ENCODE measurements at regions not wholly inside any gene's neighbourhood (a gene's known extent, or its start where the extent isn't known, plus 50 kb on each side); places are given as distances from the start of the nearest gene placed in this dataset.

DNA sequence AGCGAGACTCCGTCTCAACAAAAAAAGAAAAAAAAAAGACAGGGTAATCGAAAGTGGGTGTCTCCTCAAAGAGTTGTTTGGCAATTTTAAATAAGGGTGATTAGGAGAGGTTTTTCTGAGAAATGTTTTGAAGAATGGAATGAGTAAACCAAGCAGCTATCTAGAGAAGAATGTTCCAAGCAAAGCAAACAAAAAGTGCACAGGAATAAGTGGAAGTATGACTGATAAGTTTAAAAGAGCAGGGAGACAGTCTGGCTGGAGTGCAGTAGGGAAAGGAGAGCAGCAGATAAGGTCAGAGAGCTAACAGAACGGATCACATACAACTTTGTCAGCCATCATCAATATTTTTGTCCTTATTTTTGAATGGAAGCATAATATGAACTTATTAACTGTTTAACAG lies 853.5 kb downstream of the TUSC7 start:
- no peak for DNase-seq

DNA sequence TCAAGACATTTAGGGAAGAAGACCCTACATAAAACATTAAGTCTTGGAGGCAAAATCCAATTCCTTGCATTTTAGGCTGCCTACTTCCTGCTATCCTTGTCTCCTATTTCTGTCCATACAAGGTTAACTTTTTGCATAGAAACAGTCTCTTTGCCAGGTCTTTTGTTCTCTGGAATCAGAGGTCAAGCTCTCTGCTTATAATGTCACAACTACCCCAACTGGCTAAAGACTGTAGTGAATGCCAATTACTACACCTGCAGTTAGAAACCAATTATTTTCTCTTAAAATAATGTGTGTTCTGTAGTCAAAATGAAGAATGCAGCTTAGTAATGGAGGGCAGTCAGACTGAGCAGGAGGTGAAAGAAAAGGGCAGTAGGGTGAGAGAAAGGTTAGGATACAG lies 856.2 kb downstream of the TUSC7 start:
- DNase-seq = no peak

DNA sequence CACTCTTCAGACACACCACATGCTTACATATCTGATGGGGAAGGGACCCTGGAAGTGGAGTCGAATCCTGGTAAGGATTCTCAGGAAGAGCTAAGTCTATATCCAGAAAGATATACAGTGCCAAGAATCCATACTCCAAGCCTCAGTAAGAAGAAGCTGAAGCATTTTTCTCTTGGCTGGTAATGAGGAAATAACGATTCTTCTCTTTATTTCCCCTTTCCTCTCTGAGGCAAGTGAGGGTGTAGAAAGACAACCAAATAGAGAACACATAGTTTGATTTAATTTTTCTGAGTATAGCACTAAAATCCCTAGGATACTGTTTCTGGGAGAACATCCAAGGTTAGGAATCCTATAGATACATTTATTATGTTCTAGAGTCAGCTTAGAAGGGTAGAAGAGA lies 857.3 kb downstream of the TUSC7 start:
- no peak for DNase-seq

DNA sequence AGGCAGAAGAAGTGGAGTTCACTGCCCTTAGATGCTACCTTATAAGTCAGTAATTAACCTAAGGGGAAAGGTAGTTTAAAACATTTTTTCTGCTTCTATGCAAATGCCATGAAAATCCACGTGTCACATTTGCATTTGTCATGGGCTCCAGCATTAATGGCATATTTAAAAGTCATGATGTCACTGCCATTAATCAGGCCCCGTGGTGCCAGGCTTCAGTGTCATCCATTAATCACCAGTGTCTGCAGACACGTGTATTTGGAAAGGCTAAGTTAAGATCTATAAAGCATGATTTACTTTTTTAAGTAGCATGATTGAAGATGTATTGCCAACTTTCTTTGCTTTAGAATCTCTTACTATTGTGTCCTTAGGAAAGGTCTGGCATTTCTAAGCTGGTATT lies 857.8 kb downstream of the TUSC7 start:
- no peak for DNase-seq

DNA sequence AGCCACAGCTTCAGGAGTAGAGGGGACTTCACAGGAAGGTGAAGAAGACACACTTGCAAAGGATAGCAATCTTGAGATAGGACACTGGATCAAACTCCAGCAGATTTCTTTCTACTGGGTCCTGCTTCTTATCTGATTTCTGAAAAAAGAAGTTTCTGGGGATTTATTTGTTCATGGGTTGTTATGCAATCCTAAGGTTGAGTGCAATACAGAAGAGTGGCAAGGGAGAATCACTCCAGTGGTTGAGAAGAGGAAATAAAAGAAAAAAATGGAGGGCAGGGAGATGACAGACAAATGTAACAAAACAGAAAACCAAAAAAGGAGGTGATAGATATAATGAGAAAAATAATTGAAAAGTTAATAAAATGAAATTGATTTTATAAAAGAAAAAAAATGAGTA lies 858.3 kb downstream of the TUSC7 start:
- DNase-seq = no peak

DNA sequence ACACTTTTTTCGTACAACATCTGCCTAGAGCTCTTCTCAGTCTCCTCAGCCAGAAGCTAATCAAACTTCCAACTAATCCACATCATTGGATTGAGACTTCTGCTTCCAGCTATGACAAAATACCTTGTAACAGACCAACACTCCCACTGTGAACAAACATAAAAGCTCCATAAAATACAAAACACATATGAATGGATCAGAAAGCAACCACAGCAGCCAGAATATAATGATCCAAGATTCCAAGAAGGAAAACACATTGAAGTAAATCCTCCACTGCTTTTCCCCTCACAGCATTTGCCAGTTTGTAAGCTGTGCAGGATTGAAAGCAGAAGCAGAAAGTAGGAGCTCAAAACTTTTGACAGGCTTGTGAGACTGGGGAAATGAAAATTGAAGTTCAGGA lies 863.2 kb downstream of the TUSC7 start:
- peak; percentile 65 for DNase-seq

DNA sequence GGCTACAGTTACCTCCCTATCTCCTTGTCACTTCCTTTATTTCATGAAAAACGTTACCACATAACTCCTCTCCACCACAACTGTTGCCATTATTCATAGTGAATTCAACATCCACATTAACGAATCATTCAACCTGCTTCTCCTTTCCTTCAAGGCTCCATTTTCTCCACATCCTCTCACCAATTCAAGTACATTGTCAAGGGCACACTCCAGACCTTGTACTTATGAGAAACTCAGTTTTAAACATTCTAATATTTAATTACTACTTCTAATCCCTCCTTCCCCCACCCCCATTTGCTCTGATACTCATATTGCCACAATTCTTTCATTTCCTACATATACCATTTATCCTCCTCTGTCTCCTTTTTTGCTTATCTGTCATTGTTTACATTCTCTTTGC lies 871.2 kb downstream of the TUSC7 start:
- DNase-seq = no peak

DNA sequence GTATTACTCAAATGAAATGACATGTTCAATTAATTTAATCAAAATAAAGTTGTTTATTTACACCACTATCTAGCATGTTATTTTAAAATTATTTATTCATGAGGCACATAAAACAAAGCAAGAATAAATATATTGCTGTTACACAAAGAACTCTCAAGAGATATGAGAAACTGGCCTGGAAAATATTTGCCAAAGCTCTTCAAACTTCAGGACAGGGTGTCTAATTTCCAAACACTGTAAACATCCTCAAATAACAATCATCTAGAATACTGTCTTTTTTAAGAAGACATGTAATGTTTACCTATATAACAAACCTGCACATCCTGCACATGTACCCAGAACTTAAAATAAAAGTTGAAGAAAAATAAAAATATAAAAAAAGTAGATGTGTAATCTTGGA lies 876.6 kb downstream of the TUSC7 start:
- no peak for DNase-seq

DNA sequence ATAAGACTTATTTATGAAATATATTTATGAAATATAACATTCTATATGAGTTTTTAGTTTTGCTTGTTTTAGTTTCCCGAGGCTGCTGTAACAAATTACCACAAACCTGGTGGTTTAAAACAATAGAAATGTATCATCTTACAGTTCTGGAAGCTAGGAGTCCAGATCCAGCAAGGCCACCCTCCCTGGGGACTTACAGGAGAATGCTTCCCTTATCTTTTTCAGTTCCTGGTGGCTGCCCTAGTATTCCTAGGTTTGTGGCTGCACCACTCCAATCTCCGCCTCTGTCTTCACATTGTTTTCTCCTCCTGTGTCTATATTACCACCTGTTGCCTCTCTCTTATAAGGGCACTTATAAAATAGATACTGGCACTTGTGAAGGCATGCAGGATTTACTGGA lies 877.8 kb downstream of the TUSC7 start:
- no peak for DNase-seq

DNA sequence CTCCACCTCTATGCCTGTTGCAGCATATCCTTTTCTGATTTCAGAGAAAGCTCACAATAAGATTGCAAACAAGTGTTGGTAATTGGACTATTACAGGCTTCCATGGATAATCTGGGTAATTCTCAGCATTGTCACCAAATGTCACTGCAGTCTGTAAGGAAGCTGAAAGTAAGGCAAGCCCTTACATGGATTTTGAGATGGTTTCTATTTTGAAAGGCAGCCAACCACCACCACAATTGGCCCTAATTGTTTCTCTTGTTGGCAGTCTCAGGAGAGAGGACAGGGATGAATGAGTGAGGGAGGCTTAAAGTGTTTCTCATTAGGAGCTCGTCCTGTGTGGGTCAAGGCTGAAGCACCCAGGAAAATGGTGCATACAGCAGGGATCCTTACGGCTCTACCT lies 879.9 kb downstream of the TUSC7 start:
- DNase-seq = no peak

DNA sequence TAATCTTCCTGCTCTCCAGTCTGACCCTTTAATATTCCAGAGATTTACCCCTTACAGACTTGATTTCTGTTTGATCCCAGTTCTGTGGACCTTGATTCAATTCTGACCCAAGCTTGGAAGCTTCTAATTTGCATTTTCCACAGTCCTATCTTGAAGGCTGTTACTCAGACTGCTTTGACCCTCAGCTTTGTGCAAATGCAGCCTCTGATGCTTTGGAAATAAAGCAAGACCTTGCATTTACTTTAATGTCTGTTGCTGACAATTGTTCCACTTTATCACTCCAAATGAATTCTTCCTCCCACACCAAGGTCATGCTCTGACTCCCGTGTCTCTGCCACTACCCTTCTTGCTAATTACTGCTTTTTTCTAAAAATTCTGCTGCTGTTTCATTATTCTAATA lies 886.0 kb downstream of the TUSC7 start:
- DNase-seq = no peak

DNA sequence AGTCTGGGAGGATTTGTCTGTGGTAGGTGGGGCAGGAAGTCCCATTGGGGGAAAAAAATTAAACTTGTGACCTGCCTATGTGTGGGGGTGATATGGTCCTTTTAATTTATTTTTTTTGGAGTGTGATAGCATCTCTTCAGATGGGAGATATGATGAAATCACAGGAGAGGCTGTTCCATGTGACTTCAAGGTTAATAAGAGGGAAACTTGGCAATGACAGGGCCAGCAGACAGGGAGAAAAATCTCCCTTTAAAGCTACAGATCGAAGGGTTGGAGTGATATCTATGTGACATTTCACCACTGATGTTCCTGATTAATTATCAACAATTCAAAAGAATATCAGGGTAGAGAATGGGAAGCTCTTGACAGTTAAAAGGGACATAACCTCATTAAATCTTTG lies 886.9 kb downstream of the TUSC7 start:
- DNase-seq = no peak

DNA sequence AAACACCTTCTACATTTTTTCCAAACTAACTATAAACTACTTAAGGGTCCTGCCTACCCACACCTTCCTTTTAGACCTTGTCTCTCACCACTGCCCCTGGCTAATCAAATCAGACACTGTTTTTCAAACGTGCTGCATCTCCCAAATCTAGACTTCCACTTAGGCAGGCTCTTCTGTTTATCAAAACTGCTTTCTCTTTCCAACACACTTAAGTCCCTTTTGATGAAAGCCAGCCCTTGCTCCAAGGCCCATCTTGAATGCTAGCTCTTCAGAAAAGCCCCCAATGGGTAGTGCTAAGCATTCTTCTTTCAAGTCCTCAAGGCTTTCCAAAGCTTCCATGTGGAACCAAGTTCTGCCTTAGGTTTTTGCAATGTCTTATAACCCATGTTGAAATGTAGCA lies 888.3 kb downstream of the TUSC7 start:
- no peak for DNase-seq

DNA sequence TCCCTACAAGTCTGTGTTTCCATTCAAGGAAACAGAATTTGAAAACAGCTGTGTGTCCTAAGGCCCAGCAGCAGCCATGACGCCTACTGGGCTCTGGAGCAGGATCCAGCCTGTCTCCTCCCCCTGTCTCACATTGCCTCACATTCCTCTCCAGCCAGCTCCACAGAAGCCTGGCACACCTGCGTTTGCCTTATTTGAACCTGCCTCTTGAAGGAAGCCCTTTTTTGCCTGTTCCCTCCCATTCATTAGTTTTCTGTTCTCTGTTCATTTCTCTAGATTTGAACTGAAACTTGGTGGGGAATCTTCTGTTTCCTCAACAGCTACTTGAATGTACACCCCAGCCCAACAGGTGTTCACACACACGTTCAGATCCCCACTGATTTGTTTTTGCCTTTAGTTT lies 890.5 kb downstream of the TUSC7 start:
- no peak for DNase-seq

DNA sequence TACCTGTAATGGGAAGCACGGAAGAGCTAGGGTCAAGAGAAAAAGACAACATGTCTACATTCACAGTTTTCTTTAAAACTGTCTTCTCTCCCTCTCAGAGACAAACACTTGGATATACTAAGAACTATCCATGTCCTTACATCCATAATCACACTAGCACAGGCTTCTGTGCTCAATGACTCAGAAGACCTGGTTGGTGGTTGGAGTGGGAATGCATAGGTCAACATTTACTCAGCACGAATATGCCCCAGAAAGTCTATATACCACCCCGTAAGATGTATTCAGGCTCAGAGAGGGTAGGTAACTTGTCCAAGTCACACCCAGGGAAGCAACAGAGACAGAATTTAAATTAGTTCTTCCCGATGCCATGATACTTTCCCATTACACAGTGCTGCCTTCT lies 891.1 kb downstream of the TUSC7 start:
- no peak for DNase-seq

DNA sequence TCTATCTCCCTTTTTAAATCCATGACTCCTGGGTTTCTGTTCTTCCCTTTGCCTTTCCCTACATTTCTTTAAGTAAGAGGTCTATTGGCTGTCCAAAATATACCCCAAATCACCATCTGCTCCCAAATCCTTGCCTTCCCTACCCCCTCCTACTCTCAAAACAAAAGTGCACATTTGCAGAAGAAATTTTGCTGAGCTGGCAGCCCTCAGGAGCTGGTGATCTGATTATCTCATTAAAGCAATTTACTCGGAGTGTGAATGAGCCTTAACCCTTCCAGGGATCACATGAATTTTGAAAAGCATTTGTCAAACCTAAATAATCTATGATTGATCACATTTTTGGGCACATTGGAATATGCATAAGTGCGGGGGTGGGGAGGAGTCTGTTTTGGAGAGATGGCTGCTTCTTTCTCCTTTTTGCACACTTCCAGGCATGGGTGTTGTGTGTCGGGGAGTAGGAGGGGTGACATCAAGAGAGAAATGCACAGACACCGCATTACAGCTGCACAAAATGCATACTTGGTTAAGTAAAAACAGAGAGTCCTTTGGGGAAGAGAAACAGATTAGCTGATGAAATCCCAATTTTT lies 892.6 kb downstream of the TUSC7 start:
- no peak for DNase-seq

DNA sequence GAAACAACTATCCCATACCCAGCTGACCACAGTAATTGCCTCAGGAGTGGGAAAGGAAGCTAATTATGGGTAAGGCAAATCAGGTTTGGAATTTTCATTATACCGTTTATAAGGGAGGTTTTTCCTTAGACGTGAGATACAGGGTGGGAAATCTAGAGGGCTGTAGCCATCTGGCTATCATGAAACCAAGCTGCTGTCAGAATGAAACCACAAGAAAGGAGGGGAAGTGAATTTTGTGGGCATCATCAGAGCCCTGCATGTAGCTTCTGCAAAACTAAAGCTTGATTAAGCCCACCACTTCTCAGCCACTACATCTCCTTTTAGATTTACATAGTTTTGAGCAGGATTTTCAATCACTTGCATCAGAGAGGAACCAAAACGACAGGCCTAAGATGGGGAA lies 893.5 kb downstream of the TUSC7 start:
- no peak for DNase-seq

DNA sequence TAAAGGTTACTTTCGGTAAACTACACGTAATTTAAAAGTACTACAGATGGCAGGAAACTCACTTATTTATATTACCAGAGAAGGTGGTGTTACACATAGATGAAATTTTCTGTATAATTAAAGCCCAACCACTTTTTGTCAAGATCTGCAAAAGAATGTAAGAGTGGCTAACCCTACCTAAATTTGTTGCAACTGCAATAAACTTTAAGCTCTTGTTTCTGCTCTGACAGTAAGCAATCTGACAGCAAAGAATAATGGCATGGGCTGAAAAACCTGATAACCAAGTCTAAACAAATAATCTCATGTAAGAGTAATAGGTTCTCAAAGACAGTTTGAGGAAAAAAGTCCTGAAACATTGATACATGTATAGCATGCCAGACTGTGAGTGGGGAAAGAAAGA lies 897.3 kb downstream of the TUSC7 start:
- no peak for DNase-seq

DNA sequence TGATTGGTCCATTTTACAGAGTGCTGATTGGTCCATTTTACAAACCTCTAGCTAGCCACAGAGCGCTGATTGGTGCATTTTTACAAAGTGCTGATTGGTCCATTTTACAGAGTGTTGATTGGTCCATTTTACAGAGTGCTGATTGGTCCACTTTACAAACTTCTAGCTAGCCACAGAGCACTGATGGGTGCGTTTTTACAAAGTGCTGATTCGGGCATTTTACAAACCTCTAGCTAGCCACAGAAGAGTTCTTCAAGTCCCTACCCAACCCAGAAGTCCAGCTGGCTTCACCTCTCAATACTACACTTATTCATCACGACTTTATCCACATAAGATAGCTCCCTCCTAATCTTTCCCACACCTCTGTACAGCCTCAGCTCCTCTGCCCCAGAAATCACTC lies 899.8 kb downstream of the TUSC7 start:
- no peak for DNase-seq

DNA sequence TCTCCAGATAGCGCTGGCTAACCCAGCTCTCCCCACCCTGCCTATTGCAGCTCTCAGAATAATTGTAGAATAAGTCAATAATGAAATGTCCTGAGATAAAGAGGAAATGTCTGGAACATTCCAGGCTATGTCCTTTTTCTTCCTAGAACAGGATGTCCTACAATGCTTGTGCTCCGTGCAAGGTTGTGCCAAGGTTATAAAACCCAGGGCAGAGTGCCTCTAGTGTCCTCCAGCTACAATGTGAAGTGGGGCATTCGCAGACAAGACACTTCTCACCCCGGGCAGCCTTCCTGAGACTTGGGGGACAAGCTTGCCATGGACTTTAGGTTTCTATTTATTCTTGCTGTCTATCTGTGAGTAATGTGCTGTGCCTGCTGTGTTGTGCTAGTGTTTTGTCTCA lies 900.6 kb downstream of the TUSC7 start:
- DNase-seq = no peak

DNA sequence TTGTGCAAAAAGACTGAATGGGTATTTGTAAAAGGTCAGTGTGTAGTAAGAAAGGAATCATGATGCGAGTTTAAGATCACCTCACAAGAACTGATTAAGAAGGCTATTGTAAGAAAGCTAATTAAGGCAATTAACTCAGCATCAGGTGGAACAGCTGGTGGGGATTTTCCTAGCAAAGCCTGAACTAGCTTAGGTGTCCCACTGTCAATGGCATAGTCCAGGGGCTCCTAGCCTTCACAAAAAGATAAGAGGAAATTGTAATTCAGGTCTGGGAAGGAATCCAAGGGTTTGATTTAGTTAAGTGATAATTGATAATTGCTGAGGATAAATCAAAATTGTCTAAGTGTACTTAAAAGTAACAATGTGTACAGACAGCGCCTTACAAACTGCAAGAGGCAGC lies 901.6 kb downstream of the TUSC7 start:
- no peak for DNase-seq

DNA sequence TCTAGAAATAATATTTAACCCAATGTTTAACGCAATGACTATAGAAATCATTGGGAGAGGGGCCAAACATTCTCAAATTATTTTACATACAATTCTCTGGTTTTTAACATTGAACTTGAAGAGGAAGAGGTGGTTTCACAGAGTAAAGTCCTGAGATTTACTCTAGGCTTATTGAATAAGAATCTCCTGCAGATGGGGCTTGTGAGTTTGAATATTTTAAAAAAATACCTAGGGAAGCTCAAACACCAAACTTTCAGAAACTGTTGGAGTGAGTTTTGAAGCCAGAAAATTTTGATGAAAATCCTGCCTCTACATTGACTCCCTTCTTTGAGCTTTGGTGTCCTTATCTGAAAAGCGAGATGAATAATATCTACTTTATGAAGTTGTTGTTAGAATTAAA lies 906.6 kb downstream of the TUSC7 start:
- peak; percentile 5 for DNase-seq

DNA sequence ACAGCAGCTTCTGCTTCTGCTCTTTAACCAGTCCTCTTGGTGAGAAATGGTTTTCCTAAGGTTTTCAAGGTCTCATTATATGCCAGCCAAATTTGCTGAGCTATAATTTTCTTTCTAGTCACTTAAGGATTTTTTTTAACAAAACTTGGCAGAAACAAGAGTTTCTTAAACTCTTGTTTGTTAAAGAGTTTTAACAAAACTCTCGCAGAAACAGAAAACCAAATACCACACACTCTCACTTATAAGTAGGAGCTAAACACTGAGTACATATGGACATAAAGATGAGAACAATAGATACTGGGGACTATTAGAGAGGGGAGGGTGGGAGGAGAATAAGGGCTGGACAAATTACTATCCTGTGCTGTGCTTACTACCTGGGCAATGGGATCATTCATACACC lies 908.3 kb downstream of the TUSC7 start:
- DNase-seq = no peak

DNA sequence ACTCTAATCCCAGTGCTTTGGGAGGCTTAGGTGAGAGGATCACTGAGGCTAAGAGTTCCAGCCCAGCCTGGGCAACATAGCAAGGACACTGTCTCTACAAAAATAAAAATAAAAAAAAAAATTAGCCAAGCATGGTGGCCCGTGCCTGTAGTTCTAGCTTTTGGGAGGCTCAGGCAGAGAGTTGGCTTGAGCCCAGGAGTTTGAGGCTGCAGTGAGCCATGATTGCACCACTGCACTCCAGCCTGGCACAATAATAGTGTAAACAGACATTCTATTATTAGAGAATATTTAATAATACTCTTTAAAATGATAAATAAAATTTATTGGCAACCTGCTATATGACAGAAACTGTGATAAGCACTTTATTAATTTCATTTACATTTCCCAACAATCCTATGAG lies 908.9 kb downstream of the TUSC7 start:
- no peak for DNase-seq

DNA sequence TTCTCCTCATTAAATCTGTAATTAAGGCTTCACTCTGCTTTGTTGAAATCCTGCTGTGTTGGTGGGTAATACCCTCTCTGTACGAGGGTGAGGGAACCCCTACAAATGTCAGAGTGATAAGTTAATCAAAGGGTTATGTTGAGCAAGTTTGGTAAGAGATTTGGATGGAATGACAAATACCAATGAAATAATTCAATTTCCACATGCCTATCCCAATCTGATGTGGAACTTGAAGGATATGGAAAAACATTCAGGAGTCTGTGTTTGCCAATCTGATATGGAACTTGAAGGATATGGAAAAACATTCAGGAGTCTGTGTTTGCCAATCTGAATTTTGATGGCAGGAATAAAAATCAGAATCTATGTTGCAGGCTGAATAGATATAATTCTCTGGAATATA lies 910.2 kb downstream of the TUSC7 start:
- DNase-seq = no peak

All from tongue (tissue), 1 donor.